Limb (tissue), 2 donors: ENCODE measurements at regions not wholly inside any gene's neighbourhood (a gene's known extent, or its start where the extent isn't known, plus 50 kb on each side); places are given as distances from the start of the nearest gene placed in this dataset.
A peak's percentile ranks its signal among the peaks of the same experiment; 100 is the strongest.
"Not testable (repeated sequence)": the region's sequence is repeated elsewhere in the genome, so short reads cannot be mapped to it uniquely, and the experiment has no call there.

ENCODE experiments used
- DNase-seq, 2 donors: peaks; one replicate each; pipeline ENCODE4 v3.0.0-alpha.2; 2016; ENCODE audit errors: extremely low spot score in 2 of 2

DNA sequence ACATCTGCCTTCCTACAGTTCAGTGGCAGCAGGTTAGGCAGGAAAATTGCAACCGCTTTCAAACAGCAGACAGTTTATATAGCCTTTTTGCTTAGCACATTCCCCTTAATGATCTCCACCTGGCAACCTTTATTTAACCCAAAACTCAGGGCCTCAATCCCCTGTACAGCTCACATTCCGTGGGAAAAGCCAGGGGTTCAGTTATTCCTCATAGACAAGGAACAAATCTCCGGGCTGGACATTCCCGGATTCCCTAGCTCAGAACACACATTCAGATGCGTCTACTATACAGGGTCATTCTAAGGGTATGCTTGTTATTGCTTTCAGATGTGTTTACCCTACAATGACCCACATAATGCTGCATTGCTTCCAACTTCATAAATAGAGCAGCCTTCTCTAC is 73.8 kb upstream of the DCN start:
- peak; percentile 41 to 63 for DNase-seq

DNA sequence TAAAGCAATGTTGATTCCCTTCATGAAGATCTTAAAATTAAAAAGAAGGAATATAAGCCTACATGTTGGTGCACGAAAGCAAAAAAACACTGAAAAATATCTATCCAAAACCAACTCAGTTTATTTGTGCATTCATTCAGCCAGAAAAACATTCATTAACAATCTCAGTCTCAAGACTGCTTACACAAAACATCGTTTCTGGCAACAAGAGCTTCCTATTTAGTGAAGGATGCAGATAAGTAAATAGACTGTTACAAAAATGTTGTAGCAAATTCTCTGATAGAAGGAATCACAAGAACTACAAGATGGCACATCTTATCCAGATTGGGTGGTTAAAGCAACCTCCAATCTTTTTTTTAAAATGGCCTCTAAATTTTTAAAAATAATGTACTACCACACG is 69.7 kb upstream of the DCN start:
- DNase-seq, result no peak

DNA sequence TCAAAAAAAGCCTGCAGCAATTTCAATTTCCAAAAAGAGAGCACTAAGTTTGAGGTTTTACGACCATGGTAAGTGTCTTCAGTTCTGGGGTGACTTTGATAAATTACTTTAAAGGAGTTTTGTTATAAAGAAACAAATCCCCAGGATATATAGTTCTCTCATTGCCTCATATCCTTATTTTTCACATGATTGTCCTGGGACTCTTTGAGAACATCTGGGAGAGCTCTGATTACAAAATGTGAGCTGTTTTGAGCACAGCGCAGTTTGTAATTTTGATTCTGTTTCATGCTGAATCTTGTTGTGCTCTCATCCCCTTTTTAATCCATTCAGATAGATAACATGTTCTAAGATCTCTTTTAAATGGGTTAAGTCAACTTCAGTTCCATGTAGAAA is 67.7 kb upstream of the DCN start:
- no peak for DNase-seq

DNA sequence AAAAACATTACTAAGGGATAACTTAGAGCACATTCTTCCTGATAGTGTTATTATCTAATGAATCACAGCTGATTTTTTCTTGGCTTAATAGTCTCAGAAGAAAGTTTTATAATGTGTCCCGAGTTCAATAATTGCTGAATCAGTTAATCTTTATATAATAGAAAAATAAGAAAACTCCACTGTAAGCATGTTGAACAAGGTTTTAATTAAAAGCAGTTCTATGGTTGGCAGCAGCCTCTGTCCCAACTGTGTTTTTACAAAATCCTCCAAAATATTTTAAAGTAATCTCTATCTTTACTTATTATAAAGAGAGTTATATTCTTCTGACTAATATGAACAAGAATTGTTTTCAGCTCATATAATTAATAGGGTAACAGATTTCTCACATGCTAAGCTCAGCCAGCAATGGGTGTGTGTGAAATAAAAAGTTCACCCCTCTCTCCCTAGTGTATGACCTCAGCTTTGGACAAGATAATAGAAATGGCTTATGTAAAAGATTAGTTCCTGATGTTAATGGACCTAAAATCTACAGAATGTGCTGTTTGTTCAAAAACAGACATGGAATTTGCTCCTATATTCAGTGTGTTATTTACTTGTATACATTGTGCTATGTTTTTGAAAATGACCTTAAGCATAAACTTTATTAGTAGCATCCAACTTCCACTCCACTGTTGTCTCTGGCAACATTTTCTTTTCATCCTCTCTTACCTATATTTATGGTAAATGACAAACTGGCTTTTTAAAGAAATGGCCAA is 67.1 kb upstream of the DCN start:
- DNase-seq, result peak in 1 of 2 donors; percentile 66

DNA sequence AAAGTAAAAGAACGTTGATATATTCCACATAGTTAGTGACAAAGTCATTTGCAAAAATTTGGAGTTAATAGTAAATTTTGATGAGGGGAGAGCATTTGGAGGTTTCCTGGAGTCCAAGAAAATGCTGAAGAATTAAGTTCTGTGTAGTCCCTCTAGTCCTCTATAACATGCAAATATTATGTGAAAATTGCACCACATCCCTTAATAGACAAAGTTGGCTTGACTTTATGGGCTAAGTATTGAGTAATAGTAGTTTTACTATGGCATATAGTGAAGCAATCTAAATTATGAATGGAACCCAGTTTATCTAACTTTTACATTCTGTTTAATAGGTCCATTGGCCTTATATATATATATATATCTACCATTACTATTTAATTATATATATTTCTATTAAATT is 66.4 kb upstream of the DCN start:
- no peak for DNase-seq

DNA sequence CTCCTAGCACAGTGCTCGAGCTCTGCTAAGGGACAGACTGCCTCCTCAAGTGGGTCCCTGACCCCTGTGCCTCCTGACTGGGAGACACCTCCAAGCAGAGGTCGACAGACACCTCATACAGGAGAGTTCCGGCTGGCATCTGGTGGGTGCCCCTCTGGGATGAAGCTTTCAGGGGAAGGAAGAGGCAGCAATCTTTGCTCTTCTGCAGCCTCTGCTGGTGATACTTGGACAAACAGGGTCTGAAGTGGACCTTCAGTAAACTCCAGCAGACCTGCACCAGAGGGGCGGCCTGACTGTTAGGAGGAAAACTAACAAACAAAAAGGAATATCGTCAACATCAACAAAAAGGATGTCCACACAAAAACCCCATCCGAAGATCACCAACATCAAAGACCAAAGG is 60.6 kb upstream of the DCN start:
- not testable (repeated sequence) for DNase-seq

DNA sequence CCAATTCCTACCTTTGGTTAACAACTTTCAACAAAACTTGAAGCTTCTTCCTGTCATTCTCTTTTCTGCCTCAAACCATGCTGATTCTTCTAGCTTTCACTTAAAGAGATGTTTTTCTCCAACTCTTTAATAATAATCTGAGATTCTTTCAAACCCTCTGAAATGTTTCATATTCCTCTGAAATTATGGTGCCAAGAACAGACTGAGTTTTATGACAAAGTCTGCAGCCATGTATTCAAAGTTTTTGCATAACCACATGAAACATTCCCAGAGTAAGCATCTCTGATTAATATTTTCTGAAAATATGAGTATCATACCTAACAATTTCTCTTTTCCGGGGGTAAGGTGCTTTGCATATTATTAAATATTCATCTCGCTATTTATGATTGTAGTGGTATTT is 59.1 kb upstream of the DCN start:
- DNase-seq, result no peak

DNA sequence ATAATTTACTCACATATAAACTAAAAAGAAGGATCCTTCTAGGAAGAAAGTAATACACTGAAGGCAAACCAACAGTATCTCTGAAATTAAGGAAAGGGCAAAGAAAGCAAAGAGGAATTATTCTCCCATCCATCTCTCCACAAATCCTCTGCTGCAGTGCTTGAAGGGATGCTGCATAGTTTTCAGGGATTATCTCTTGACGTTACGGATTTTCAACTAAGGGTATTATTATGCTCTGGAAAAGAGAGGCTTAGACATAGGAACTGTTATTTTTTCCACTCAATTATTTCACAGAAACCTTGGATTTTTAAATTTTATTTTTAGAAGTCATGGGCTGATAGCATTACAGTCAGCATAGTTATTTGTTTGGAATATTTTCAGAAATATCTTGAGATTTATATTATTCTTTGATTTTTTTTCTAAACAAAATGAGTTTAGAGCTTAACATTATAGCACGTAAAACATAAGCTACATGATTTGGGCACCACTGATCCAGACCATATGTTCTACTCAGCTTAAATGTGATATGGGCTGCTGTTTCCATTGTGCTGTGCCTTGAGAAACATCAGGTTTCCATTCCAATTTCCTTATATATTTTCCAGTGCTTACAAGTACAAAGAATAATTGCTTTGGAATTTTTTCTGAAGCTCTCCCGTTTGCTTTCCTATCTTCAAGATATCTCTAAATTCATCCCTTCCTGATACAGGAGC is 57.9 kb upstream of the DCN start:
- DNase-seq, result peak in 1 of 2 donors; percentile 81

DNA sequence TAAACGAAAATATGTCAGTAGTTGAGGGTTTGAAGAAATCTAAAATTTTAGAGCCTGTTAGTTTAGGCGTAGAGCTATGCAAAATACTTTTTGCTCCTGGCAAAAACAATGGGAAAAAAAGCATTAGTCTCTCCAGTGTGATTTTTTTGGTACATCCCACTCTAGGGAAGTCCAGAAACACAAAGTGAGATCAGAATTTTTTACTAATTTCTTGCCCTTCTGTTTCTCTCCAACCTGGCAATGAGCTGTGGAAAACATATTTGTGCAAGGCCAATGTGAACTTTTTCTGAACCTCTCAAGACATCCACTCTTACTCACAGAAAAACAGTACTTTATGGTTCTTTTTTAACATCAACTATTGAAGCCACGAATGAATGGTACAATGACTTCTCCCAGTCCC is 56.9 kb upstream of the DCN start:
- DNase-seq, result peak in 1 of 2 donors; percentile 67
